Breast epithelium (tissue), 3 donors: ENCODE measurements at regions not wholly inside any gene's neighbourhood (a gene's known extent, or its start where the extent isn't known, plus 50 kb on each side); places are given as distances from the start of the nearest gene placed in this dataset.

Source experiments
- POLR2A ChIP-seq: fragments of 450-650 bp; IDR thresholded peaks from one replicate; pipeline ENCODE4 v1.6.1; 2016; ENCODE audit warnings: antibody characterized with exemption, mild to moderate bottlenecking, moderate library complexity
- POLR2AphosphoS5 ChIP-seq, 3 donors: sonication (generic); formaldehyde crosslinking; IDR thresholded peaks; one replicate each; pipeline ENCODE4 v1.6.1; 2017; ENCODE audit warnings: antibody characterized with exemption in 3 of 3
- TF ChIP-seq, protein P1 (sequence below), 3 donors: fragments of 450-650 bp; IDR thresholded peaks; one replicate each; pipeline ENCODE4 v1.5.1; 2016 to 2017; ENCODE audit warnings: antibody characterized with exemption in 3 of 3, mild to moderate bottlenecking in 3 of 3, moderate library complexity in 3 of 3

DNA sequence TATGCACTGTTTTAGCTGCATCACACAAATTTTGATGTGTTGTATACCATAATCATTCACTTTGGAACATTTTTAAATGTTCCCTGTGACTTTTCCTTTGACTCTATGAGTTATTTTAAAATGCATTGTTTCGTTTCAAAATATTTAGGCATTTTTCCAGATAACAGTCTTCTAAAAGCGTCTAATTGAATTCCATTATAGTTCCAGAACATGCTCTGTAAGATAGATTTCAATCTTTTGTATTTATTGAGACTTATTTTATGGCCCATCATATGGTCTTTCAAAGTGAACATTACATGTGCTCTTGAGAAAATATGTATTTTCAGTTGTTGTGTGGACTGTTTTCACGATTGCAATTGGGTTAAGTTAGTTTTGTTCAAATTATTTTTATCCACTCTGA lies 98.7 kb upstream of the ARHGAP5 start:
- TF ChIP-seq, protein P1, sequence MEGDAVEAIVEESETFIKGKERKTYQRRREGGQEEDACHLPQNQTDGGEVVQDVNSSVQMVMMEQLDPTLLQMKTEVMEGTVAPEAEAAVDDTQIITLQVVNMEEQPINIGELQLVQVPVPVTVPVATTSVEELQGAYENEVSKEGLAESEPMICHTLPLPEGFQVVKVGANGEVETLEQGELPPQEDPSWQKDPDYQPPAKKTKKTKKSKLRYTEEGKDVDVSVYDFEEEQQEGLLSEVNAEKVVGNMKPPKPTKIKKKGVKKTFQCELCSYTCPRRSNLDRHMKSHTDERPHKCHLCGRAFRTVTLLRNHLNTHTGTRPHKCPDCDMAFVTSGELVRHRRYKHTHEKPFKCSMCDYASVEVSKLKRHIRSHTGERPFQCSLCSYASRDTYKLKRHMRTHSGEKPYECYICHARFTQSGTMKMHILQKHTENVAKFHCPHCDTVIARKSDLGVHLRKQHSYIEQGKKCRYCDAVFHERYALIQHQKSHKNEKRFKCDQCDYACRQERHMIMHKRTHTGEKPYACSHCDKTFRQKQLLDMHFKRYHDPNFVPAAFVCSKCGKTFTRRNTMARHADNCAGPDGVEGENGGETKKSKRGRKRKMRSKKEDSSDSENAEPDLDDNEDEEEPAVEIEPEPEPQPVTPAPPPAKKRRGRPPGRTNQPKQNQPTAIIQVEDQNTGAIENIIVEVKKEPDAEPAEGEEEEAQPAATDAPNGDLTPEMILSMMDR (IDR thresholded peaks at IDR 0.05) = no peak
- TF ChIP-seq POLR2AphosphoS5 (IDR thresholded peaks at IDR 0.05) (no peak), POLR2A (no peak)
